Stomach smooth muscle (tissue), 2 donors: ENCODE measurements at regions not wholly inside any gene's neighbourhood (a gene's known extent, or its start where the extent isn't known, plus 50 kb on each side); places are given as distances from the start of the nearest gene placed in this dataset.
"Not testable (repeated sequence)": the region's sequence is repeated elsewhere in the genome, so short reads cannot be mapped to it uniquely, and the experiment has no call there.

Experiments used
- H3K27ac ChIP-seq: one replicate; pipeline ENCODE4 v1.7.0; 2013; ENCODE audit warnings: mild to moderate bottlenecking, low read length, inconsistent platforms
- H3K27me3 ChIP-seq, 2 donors: one replicate each; pipeline ENCODE4 v1.7.0; 2013; ENCODE audit warnings: low read length in 2 of 2; ENCODE audit not compliant: insufficient read depth in 2 of 2, control insufficient read depth in 1 of 2
- H3K36me3 ChIP-seq, 2 donors: one replicate each; pipeline ENCODE4 v1.7.0; 2013; ENCODE audit warnings: low read length in 2 of 2; ENCODE audit not compliant: control insufficient read depth in 2 of 2, insufficient read depth in 2 of 2
- H3K4me1 ChIP-seq: one replicate; pipeline ENCODE4 v1.7.0; 2013; ENCODE audit warnings: low read length; ENCODE audit not compliant: control insufficient read depth, insufficient read depth
- H3K4me3 ChIP-seq, 2 donors: one replicate each; pipeline ENCODE4 v1.7.0; 2013; ENCODE audit warnings: low read length in 2 of 2
- H3K9ac ChIP-seq, 2 donors: one replicate each; pipeline ENCODE4 v1.7.0; 2013; ENCODE audit warnings: low read length in 2 of 2, mild to moderate bottlenecking in 1 of 2
- H3K9me3 ChIP-seq, 2 donors: one replicate each; pipeline ENCODE4 v1.7.0; 2013; ENCODE audit warnings: low read length in 2 of 2; ENCODE audit not compliant: control insufficient read depth in 2 of 2
- donor health status: healthy.
- donor health status: Pancreatic carcinoma.

- H3K9ac ChIP-seq, H3K9me3 ChIP-seq, H3K4me3 ChIP-seq, H3K27ac ChIP-seq, H3K4me1 ChIP-seq, H3K36me3 ChIP-seq, H3K27me3 ChIP-seq: not testable (repeated sequence)
Observed at GRCh38 chr1:149408404-149408803, 66.4 kb upstream of the NBPF19 start.

- H3K36me3 ChIP-seq, H3K4me1 ChIP-seq, H3K9ac ChIP-seq, H3K27ac ChIP-seq, H3K9me3 ChIP-seq, H3K27me3 ChIP-seq, H3K4me3 ChIP-seq: not testable (repeated sequence)
Observed at GRCh38 chr1:149415373-149415772, 59.5 kb upstream of the NBPF19 start.

- H3K27ac ChIP-seq, H3K27me3 ChIP-seq, H3K4me1 ChIP-seq, H3K36me3 ChIP-seq, H3K4me3 ChIP-seq, H3K9ac ChIP-seq, H3K9me3 ChIP-seq: not testable (repeated sequence)
Observed at GRCh38 chr1:149418782-149419181, 56.1 kb upstream of the NBPF19 start.

- not testable (repeated sequence) for H3K27ac ChIP-seq
Observed at GRCh38 chr1:149423122-149423521, 51.7 kb upstream of the NBPF19 start.

More at GRCh38 chr1:149423122-149423521, 51.7 kb upstream of the NBPF19 start:
- not testable (repeated sequence) for H3K36me3 ChIP-seq, H3K4me1 ChIP-seq, H3K9me3 ChIP-seq, H3K9ac ChIP-seq, H3K4me3 ChIP-seq, H3K27me3 ChIP-seq
